ENCODE measurements at regions not wholly inside any gene's neighbourhood (a gene's known extent, or its start where the extent isn't known, plus 50 kb on each side); places are given as distances from the start of the nearest gene placed in this dataset.

GRCh38 chr3:180359061-180359952 lies 242.7 kb upstream of the TTC14 start:
- TF ChIP-seq CTCF (IDR thresholded peaks at IDR 0.05; ENCODE audit: control extremely low read depth, extremely low read depth, low read depth, missing control alignments), result no peak
- ChIA-PET CTCF (interaction anchor here (0.9 to 1.6 kb wide), 6 partner anchors 20 to 430 kb away, joined by 3 to 6 read pairs (median 3); no protein-coding TSS in a partner anchor), POLR2A (no interaction called here)

GRCh38 chr3:180359953-180360279 lies 242.0 kb upstream of the TTC14 start:
- no peak for TF ChIP-seq CTCF (IDR thresholded peaks at IDR 0.05; ENCODE audit: control extremely low read depth, extremely low read depth, low read depth, missing control alignments)
- DNase-seq (ENCODE audit: extremely low spot score), result no peak
- ChIA-PET POLR2A (no interaction called here), CTCF (interaction anchor here (1.2 to 1.6 kb wide), 4 partner anchors 19 to 94 kb away, joined by 3 to 6 read pairs (median 4); no protein-coding TSS in a partner anchor)

More at GRCh38 chr3:180359061-180359952, 242.7 kb upstream of the TTC14 start:
- DNase-seq (ENCODE audit: extremely low spot score), result no peak

- POLR2A ChIA-PET, result no interaction called here
- CTCF ChIA-PET, result no interaction called here
Measured at GRCh38 chr3:180362081-180362480, 239.9 kb upstream of the TTC14 start.

GRCh38 chr3:180375831-180376230 lies 226.1 kb upstream of the TTC14 start:
- ChIA-PET POLR2A (no interaction called here), CTCF (no interaction called here)

More at GRCh38 chr3:180362081-180362480, 239.9 kb upstream of the TTC14 start:
- no peak for DNase-seq (ENCODE audit: extremely low spot score)
- TF ChIP-seq CTCF (IDR thresholded peaks at IDR 0.05; ENCODE audit: control extremely low read depth, extremely low read depth, low read depth, missing control alignments), result no peak

GRCh38 chr3:180378496-180378895 lies 223.5 kb upstream of the TTC14 start:
- DNase-seq (ENCODE audit: extremely low spot score), result no peak
- ChIA-PET CTCF (interaction anchor here (0.8 kb wide), 1 partner anchor 19 kb away, joined by 3 read pairs; no protein-coding TSS in a partner anchor), POLR2A (no interaction called here)
- TF ChIP-seq CTCF (IDR thresholded peaks at IDR 0.05; ENCODE audit: control extremely low read depth, extremely low read depth, low read depth, missing control alignments), result no peak

More at GRCh38 chr3:180375831-180376230, 226.1 kb upstream of the TTC14 start:
- no peak for TF ChIP-seq CTCF (IDR thresholded peaks at IDR 0.05; ENCODE audit: control extremely low read depth, extremely low read depth, low read depth, missing control alignments)
- DNase-seq (ENCODE audit: extremely low spot score), result no peak

DNA sequence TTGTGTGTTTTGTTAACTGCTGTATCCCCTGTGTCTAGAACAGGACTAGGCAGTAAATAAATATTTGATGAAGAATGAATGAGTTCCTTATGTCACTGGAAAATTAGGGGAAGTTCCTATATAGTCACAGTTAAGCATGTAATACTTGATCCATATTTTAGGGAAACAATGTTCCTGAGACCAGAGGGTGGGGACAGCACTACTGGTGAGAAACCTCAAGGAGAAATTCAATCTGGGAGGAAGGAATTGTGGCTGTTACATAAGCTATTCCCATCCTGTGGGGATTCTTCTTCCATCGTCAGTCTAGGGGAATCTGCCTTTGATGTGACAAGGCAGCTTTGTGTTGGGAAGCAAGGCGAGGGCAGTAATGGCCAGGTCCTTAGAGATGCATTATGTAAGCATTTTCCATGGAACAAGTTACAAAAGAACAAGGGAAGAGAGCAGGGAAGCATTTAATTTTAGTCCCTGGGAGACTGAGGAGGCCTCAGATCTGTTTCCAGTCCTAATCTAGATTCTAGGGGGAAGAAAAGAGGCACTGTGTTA lies 219.3 kb upstream of the TTC14 start:
- CTCF ChIA-PET, result interaction anchor here (1.0 kb wide), 1 partner anchor 15 kb away, joined by 3 read pairs; no protein-coding TSS in a partner anchor
- DNase-seq (ENCODE audit: extremely low spot score), result no peak
- TF ChIP-seq CTCF (IDR thresholded peaks at IDR 0.05; ENCODE audit: control extremely low read depth, extremely low read depth, low read depth, missing control alignments), result no peak
- POLR2A ChIA-PET, result no interaction called here

All from GM10248 (cell line).